ENCODE measurements at regions not wholly inside any gene's neighbourhood (a gene's known extent, or its start where the extent isn't known, plus 50 kb on each side); places are given as distances from the start of the nearest gene placed in this dataset.

- Histone ChIP-seq H3K4me3 (no peak overlapping the region), H3K27ac (no peak overlapping the region), H3K27me3 (no peaks in the 10 kb centered on the region), H3K36me3 (no peaks in the 10 kb centered on the region), H3K9me3 (ENCODE audit: low read depth) (no peaks in the 10 kb centered on the region), H3K4me1 (ENCODE audit: low read depth) (no peaks in the 10 kb centered on the region)
- TF ChIP-seq CTCF (IDR thresholded peaks at IDR 0.05; ENCODE audit: low read depth, low read length): no peak
- peak in 1 of 2 donors; percentile 61 for DNase-seq (ENCODE audit: low read depth in 1 of 2, low spot score in 1 of 2)
Measured at GRCh38 chr9:86706391-86706790, 240.9 kb downstream of the GAS1 start.

GRCh38 chr9:86705490-86705889 lies 241.8 kb downstream of the GAS1 start:
- Histone ChIP-seq H3K4me3 (no peak overlapping the region), H3K27ac (no peak overlapping the region), H3K36me3 (no peaks in the 10 kb centered on the region), H3K27me3 (no peaks in the 10 kb centered on the region), H3K9me3 (ENCODE audit: low read depth) (no peaks in the 10 kb centered on the region), H3K4me1 (ENCODE audit: low read depth) (no peaks in the 10 kb centered on the region)
- no peak for TF ChIP-seq CTCF (IDR thresholded peaks at IDR 0.05; ENCODE audit: low read depth, low read length)
- DNase-seq (ENCODE audit: low read depth in 1 of 2, low spot score in 1 of 2): no peak

GRCh38 chr9:86703346-86703745 lies 244.0 kb downstream of the GAS1 start:
- Histone ChIP-seq H3K4me1 (ENCODE audit: low read depth) (no peaks in the 10 kb centered on the region), H3K27me3 (no peaks in the 10 kb centered on the region), H3K27ac (no peak overlapping the region), H3K36me3 (no peaks in the 10 kb centered on the region), H3K4me3 (no peak overlapping the region), H3K9me3 (ENCODE audit: low read depth) (no peaks in the 10 kb centered on the region)
- peak in 1 of 2 donors; percentile 83 for DNase-seq (ENCODE audit: low read depth in 1 of 2, low spot score in 1 of 2)
- TF ChIP-seq CTCF (IDR thresholded peaks at IDR 0.05; ENCODE audit: low read depth, low read length): no peak

- H3K27ac ChIP-seq: no peak overlapping the region
- H3K9me3 ChIP-seq (ENCODE audit: low read depth): no peaks in the 10 kb centered on the region
- H3K4me1 ChIP-seq (ENCODE audit: low read depth): no peaks in the 10 kb centered on the region
- H3K27me3 ChIP-seq: no peaks in the 10 kb centered on the region
- no peaks in the 10 kb centered on the region for H3K36me3 ChIP-seq
- peak in 1 of 2 donors; percentile 87 for DNase-seq (ENCODE audit: low read depth in 1 of 2, low spot score in 1 of 2)
- TF ChIP-seq CTCF (IDR thresholded peaks at IDR 0.05; ENCODE audit: low read depth, low read length): no peak
- no peak overlapping the region for H3K4me3 ChIP-seq
Measured at GRCh38 chr9:86700629-86701028, 246.7 kb downstream of the GAS1 start.

GRCh38 chr9:86697999-86698398 lies 249.3 kb downstream of the GAS1 start:
- H3K27me3 ChIP-seq: no peaks in the 10 kb centered on the region
- no peaks in the 10 kb centered on the region for H3K4me1 ChIP-seq (ENCODE audit: low read depth)
- no peak overlapping the region for H3K27ac ChIP-seq
- no peaks in the 10 kb centered on the region for H3K9me3 ChIP-seq (ENCODE audit: low read depth)
- no peak for DNase-seq (ENCODE audit: low read depth in 1 of 2, low spot score in 1 of 2)
- no peak for TF ChIP-seq CTCF (IDR thresholded peaks at IDR 0.05; ENCODE audit: low read depth, low read length)
- H3K36me3 ChIP-seq: no peaks in the 10 kb centered on the region
- no peak overlapping the region for H3K4me3 ChIP-seq

GRCh38 chr9:86697213-86697612 lies 250.1 kb downstream of the GAS1 start:
- no peak for DNase-seq (ENCODE audit: low read depth in 1 of 2, low spot score in 1 of 2)
- H3K4me1 ChIP-seq (ENCODE audit: low read depth): no peaks in the 10 kb centered on the region
- H3K27me3 ChIP-seq: no peaks in the 10 kb centered on the region
- no peak overlapping the region for H3K4me3 ChIP-seq
- H3K27ac ChIP-seq: no peak overlapping the region
- no peaks in the 10 kb centered on the region for H3K36me3 ChIP-seq
- no peaks in the 10 kb centered on the region for H3K9me3 ChIP-seq (ENCODE audit: low read depth)
- TF ChIP-seq CTCF (IDR thresholded peaks at IDR 0.05; ENCODE audit: low read depth, low read length): no peak
